Activated T-helper 1 cell treated with anti-CD3 and anti-CD28 coated beads, Interleukin-2, amount 50 U/mL, for 16 hours (primary cell): ENCODE measurements at regions not wholly inside any gene's neighbourhood (a gene's known extent, or its start where the extent isn't known, plus 50 kb on each side); places are given as distances from the start of the nearest gene placed in this dataset.

ENCODE experiments used
- DNase-seq, 2 donors: peaks; one replicate each; pipeline ENCODE4 v3.0.0-alpha.2; 2020; ENCODE audit warnings: low read depth in 1 of 2, low spot score in 1 of 2

DNA sequence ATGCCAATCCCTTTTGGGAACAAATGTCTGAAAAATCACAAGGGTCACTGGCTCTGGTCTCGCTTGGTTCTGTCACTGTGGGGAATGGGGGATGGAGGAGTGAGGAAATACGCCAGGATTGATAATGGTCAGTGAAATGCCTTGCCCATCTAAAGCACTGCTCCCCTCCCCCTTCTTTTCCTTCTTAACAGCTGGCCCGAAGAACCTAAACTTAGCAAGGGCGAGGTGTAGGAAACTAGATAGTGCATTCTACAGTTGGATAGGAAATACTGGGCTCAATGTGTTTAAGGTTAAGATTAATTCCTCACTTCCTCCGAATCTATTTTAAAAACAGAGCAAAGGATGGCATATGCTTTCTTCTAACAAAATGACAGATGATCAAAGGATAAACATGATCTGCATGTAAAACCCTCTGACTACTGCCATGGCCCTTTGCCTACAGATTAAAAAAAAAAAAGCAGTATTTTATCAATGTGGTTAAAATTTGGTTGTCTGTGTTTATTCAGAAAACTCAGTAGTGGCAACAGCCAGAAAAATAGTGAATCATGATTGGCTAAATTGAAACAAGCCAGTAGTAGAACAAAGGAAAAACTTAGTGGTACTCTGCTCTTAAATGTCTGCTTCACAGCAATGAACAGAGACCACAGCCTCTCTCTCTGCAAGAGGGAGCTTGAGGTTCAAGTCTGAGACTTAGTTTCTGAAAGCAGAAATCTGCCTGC is 86.1 kb upstream of the VAV3 start:
- no peak for DNase-seq

DNA sequence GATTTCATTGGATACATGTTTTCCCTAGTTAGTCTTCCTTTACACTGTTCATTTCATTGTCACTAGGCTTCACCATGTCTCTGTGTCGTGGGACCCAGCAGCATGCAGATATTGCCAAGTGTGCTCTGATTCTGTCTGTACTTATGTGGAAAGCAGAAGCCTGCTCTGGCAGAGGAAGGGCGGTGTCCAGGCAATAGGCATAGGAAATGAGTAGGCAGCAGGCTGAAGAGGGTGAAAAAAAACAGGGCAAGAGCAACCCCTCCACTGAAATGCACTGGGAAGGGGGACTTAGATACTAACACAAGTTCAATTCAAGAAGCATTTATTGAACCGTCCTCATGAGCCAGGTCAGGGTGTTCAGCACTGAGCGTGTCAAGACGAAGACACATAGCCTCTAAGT is 85.2 kb upstream of the VAV3 start:
- no peak for DNase-seq

DNA sequence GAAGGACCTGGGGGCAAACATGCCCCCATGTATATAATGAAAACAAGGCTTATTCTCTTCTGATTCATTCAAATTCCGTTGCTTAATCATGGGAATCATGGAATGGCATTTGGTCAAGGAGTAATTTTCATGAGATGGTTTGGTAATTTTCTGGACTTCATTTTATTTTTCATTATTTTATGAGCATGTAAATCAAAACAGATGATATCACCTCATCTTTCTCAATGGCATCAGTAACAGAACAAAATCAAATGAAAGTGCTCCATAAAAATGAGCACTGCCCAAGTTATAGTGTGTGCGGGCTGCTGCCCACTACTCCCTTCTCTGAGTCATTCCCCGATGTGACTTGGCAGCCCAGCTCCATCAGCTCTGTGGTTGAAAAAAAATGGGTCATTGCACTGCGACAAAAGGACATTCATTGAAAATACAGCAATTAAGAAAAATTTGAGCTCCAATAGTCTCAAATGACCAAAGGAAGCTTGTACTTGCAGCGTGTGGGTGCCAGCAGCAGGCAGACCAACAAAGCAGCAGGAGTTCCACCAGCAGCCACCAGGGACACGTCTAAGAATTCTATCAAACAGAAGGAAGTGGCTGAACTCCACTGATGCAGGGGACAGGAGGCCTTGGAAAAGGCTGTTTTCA is 84.3 kb upstream of the VAV3 start:
- no peak for DNase-seq

DNA sequence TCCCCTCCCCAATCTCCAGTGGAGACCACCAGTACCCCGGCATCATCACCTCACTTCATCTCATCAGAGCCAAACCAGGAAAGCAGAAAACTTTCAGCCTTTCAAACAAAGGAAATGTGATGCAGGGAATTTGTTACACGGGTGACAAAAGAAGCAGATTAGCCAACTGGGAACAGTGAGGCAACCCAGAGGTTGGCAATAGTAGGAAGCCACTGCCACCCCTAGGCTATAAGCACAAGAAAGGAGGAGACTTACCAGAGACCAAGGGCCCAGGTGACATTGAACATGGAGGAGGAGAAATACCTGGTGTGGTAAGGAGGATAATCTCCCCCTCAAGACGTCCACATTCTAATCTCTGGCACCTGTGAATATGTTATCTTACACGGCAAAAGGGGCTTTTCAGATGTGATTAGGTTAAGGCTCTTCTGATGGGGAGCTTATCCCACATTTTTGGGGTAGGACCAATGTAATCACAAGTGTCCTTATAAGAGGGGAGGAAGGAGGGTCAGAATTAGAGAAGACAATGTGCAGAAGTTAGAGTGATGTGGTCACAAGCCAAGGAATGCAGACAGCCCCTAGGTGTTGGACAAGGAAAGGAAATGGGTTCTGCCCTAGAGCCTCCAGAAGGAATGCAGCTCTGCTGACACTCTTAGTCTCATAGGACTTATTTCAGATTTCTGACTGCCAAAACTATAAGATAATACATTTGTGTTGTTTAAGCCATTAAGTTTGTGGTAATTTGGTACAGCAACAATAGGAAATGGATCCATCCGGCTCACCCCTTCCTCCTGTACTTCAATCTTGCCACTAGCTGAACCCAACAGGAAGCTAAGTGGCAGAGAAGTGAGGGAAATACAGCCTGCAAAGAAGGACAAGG is 83.6 kb upstream of the VAV3 start:
- no peak for DNase-seq

DNA sequence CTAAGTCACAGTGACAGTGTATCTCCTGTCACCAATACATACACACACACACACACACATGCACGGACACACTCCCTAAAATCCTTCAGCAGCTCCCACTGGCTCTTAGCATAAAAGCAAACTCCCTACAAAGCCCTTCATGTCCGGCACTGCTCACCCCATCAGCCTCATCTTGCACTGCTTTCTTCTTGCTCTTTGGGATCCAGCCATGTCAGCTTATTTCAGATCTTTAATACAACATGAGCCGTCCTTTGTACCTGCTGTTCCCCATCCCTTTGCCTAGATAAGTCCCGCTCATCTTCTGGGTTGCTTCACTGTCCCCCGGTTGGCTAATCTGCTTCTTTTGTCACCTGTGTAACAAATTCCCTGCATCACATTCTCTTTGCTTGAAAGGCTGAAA is 82.1 kb upstream of the VAV3 start:
- DNase-seq = no peak

DNA sequence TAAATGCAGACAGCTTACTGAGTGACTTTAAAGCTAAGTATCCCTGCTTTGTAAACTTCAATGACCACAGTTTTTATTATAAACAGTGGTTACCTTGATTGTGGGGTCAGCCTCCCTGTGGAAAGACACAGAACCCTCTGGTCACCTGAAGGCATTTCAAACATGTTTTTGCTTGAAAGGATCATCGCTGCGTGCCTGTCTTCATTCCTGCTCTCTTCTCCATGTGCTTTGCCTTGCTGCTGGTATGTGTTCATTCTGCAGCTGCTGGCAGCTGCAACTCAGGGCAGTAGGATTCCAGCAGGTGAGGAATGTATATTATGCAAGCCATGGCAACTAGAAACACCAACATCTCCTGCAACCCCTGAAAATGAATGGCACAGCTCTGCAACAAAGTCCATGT is 81.0 kb upstream of the VAV3 start:
- DNase-seq = no peak

DNA sequence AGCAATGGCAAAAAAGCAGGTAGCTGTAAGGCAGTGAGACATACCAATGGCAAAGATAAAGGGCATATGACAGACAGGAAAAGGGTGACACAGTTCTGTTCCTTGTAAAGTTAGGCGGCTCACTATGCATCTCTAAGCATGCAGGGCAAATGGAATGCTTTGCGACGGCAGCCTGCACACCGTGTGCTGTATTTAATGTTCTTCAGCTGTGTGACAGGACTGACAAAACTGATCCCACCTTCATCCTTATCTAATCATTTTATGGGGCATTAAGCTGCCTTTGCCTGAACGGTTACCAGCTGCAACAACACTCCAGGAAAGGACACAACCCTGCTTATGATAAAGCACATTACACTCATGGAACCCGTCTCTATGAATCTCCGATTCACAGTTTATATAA is 80.5 kb upstream of the VAV3 start:
- no peak for DNase-seq

DNA sequence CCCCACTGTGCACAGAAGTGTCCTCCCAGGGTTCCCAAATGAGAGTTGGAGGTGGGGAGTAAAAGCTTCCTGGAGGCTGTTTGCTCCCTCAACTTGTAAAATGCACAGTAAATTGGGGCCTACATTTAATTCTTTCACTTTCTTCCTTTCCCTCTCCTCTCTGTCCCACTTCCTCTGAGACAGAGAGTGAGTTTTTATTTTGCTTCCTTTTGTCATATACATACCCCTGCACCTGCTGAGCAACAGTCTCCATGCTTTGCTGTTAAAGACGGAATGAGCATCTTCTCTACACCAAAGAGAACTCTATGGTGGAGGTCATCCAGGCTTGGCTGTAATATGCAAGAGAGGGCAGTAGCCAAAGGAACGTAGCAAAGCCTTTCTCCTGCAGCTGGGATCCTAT is 79.3 kb upstream of the VAV3 start:
- no peak for DNase-seq

DNA sequence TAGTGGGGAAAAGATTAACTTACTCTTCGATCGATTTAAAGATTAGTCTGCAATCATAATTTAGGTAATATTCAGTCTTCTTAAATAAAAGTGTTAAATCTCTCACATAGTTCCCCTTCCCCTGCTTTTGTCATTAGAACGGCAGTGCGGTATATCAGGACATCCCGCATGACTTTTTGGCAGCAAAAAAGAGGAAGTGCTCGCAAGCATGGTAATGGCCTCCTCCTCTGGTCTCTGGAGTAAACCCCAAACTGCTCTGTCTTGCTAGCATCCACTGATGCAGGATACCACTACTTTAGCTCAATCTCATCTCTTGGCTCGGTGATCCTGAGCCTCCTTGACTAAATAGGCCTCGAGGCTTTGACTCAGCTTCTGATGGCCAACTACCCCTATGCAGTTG is 78.7 kb upstream of the VAV3 start:
- no peak for DNase-seq

DNA sequence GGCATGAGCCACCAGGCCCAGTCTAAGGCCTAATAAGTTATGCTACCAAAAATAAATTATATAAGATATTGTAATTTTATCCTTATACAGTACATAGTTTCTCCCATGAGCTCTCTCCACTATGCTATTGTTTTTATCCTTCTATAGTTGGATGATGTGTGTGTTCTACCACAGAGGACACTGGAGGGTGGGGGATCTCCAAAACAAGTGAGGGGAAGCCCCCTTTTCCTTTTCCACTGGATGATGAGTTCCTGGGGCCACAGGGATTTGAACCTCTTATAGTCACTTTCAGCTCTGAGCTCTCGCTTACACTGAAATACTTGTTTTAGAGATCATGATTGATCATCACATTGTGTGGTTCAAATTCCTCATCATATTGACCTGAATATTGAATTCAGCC is 77.6 kb upstream of the VAV3 start:
- no peak for DNase-seq

DNA sequence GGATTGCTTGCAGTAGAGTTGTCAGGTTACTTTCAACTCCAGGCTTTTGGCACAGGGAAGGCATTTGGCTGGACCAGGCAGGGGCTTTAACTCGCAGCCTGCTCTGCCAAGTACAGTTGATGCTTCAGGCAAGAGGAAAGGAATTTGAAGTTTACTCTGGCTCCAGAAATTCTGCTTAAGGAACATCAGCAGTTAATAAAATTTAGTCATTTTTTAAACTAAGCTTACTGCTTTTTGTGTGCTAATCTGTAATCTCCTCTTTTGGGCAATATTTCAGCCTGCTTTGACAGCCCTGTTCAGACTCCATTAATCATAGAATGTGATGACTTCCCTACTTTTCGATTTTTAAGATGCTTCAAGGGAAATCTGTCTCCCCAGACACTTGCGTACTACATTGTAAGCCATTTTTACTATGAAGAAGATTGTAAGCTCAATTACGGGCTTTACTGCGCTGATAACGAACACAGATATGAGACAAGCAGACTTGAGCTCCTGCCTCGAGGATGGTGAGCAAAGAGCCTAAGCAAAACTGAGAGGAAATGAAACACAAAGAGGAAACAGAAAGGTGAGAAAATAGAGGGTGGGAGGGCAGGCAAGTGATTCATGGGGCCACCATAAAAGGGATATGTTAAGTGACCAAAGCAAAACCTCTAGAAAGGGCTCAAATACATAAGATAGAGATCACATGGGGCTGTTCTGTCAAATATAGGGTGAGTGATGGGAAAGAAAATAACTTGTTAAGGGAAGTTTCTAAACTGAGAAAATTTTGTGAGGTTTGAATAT is 76.6 kb upstream of the VAV3 start:
- DNase-seq = no peak

DNA sequence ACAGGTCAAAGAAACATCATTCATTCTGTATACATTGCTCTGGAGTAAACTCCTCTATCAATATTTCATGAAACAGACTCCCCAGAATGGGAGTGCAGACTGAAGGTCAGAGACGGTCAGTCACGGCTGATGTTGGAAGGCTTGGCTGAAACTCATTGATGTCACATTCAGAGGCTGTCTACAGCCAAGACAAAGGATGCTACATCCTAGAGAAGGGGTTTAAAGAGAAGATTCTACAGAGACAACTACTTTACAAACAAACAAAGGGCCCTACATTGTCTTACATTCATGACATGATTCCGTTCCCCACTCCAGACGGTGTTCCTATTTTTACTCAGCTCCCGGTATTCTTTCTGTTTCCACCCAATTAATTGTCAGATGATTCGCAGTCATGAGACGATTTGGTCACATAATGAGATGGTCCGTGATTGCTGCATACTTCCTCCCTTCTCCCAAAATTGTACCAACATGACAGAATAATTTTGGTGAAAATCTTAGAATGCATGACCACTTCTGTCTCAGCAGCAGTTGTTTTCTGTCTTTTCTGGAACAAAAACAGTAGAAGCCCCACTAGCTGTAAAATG is 73.8 kb upstream of the VAV3 start:
- DNase-seq = no peak

DNA sequence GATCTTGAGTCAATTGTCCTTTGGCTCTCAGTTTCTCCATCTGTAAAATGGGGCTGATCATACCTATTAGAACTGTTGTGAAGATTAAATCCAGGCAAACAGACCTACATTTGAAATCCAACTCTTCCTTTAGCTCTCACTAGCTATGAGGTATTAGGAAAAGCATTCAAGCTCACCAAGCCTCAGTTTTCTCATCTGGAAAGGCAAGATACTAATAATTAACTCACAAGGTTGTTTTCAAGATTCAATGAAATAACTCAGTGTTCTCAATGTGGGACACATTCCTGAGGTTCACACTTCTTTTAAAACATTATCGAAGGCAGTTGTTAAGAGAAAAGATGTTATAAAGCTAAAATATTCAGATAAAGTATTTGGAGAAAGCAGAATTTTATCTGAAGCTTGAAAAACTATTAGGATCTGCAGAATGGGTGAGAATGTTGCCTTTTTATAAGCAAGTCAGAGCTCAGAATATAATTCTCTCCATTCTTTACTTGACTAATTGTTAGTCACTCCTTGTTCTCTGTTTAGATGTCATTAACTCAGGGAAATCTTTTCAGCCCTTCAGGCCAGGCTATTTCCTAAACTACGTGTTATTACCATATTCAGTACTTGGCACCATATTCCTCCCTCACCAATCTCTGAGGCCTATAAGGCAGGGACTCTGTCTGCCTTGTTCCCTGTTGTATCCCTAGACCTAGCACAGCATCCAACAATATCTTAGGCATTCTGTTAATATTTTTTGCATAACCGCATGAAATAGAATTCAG is 72.0 kb upstream of the VAV3 start:
- DNase-seq = no peak

DNA sequence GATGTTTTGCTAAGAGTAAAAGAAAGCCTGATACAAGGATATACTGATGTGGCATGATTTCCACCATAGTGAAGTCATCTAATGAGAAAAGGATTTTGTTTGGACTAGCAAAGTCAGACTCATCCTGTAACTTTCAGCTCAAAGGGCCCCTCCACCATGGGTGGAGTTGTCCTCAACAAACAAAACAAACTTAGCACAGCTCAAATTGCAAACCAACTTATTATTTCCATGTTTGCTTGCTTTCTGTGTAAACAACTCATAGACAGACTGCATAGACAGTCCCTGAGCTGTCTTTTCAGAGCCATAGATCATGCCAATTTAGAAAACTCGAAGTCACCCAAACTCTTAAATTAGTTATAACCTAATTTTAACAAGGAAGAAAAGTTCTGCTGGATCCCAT is 69.4 kb upstream of the VAV3 start:
- no peak for DNase-seq

DNA sequence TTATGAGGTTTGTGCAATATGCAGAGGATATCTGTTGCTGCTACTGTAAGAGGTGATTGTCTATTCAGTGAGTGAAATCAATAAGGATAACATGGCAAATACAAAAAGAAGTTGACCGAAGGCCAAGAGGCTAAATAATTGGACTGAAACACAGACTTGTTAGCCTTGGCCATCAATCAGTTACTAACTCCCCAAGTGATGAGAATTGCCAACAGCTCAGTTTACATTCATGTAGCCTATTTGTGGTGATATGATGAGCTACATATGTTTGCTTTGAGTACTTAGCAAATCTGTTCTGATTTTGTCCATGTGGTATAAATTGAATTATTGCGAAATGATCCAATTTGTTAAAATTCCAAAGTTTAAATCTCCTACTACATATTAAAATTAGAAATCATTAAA is 68.6 kb upstream of the VAV3 start:
- no peak for DNase-seq

DNA sequence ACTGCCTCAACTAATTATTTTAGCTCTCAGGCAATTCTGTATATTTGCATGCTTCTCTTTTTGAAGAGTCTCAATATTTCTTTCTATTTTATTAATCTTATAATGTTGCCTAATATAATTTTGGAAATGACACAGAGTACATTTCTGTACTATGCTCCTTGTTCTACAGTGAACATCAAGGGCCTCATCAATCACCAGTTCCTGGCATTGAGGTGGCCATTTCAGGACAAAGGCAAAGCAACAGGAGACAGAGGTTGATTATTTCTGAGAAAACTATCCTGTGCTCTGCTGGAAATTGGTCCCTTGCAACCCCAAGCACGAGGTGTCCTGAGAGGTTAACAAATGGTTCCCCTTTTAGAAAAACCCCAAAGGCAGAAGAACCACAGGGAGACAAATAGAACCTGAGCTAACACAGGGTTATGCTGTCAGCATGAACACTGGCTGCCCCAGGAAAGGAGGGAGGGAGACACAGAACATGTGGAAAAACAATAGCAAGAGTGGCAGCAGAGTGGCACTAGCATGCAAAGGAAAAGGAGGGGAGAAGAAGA is 63.9 kb upstream of the VAV3 start:
- DNase-seq = no peak

DNA sequence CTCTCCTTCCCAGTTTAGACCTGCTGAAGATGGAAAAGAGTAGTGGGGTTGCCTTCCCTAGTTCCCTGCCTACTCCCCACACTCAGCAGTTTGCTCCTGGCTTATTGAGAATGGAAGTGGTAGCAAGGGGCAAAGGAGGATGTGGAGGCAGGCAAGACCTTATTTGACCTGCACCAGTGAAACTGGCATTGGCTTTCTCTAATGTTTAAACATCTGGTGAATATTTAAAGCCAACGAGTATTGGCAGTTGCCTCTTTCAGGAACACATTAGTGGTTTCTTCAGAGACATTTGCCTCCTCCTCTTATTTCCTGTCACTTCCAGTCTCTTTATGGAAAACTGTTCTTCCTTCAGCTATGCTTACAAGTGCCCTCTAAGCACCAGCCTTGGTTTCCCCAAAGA is 62.4 kb upstream of the VAV3 start:
- no peak for DNase-seq

DNA sequence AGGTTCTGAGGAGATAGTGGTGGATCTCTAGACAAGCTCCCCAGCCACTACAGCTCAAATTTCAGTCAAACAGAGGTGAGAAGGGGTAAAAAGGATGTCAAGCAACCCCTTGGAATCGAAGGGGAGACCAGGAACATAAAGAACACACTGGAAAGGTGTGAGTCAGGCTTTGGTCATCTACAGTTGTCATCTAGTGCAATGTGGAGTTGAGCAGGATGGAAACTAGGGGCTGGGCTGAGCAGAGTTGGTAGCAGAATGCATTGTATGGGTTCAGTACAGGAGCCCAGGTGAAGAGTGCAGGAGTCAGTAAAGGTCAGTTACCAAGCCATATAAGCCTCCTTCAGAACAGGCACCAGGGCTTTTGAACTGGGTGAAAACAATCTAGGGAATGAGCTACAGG is 52.7 kb upstream of the VAV3 start:
- no peak for DNase-seq

DNA sequence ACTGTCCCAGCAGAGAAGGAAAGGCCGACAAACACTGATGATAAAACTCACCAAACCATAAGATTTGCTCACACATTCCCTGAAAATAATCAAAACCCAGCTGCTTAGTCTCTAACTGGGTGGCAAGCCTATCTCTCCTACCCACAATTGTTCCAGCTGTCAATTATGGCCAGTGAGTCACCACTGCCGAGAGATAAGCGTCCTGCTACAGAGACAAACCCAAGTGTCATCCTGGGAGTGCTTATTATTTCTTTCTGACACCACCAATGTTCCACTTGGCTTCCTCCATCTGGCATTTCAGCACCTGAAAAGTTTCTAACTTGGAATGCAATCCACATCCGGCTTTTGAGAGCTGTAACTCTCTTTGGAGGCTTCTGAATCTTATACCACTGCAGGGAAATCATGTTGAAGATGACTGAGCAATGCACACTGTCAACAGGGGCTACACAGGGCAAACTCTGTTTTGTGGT is 51.5 kb upstream of the VAV3 start:
- no peak for DNase-seq
